NCI-H1694 treated with DMSO at 0.1 percent for 48 hours (cell line): ENCODE measurements at regions not wholly inside any gene's neighbourhood (a gene's known extent, or its start where the extent isn't known, plus 50 kb on each side); places are given as distances from the start of the nearest gene placed in this dataset.

Source experiments
- DNase-seq: peaks from one replicate; lab custom pipeline; 2025; lab: John Stamatoyannopoulos, UW

- DNase-seq: no peak
Observed at GRCh38 chr10:28060031-28060607, 61.2 kb upstream of the ODAD2 start.

GRCh38 chr10:28058746-28059145 is 59.9 kb upstream of the ODAD2 start:
- no peak for DNase-seq

- no peak for DNase-seq
Observed at GRCh38 chr10:28054228-28054860, 55.5 kb upstream of the ODAD2 start.

- DNase-seq: no peak
Observed at GRCh38 chr10:28049286-28049685, 50.4 kb upstream of the ODAD2 start.
